Fibroblast of lung (primary cell): ENCODE measurements at regions not wholly inside any gene's neighbourhood (a gene's known extent, or its start where the extent isn't known, plus 50 kb on each side); places are given as distances from the start of the nearest gene placed in this dataset.

ENCODE experiments used
- DNase-seq, 2 donors: peaks; one replicate each; pipeline versions ENCODE4 v3.0.0 to v3.0.0-alpha.2; 2010; ENCODE audit warnings: low read depth in 2 of 2
- H2AFZ ChIP-seq: 2 replicates; pipeline ENCODE4 v1.5.1; 2012; ENCODE audit warnings: low read length, control low read depth, inconsistent platforms
- H3K27ac ChIP-seq: 2 replicates; pipeline ENCODE4 v1.5.1; 2011; ENCODE audit warnings: low read length, control low read depth; ENCODE audit not compliant: insufficient read depth
- H3K27me3 ChIP-seq: 2 replicates; pipeline ENCODE4 v1.5.1; 2011; ENCODE audit warnings: mild to moderate bottlenecking, low read length; ENCODE audit not compliant: control insufficient read depth, insufficient read depth
- H3K36me3 ChIP-seq: 2 replicates; pipeline ENCODE4 v1.5.1; 2011; ENCODE audit warnings: low read length; ENCODE audit not compliant: control insufficient read depth, insufficient read depth
- H3K4me1 ChIP-seq: 2 replicates; pipeline ENCODE4 v1.5.1; 2011; ENCODE audit warnings: low read length; ENCODE audit not compliant: control insufficient read depth, insufficient read depth; ENCODE audit errors: extremely low read depth
- H3K4me2 ChIP-seq: 2 replicates; pipeline ENCODE4 v1.5.1; 2011; ENCODE audit warnings: low read length, control low read depth; ENCODE audit not compliant: insufficient read depth; ENCODE audit errors: extremely low read depth
- H3K4me3 ChIP-seq, 4 experiments: fragments of 200-600 bp in 1 of 4; sonication (generic) in 1 of 4; replicated peaks in 1 of 4; 2 replicates each; pipeline ENCODE4 v1.5.1; 2011 to 2016; ENCODE audit warnings: low read length in 4 of 4, low read depth in 3 of 4, mild to moderate bottlenecking in 3 of 4, control low read depth in 2 of 4, inconsistent platforms in 1 of 4, mixed read lengths in 1 of 4; ENCODE audit not compliant: insufficient read depth in 1 of 4; ENCODE audit errors: control extremely low read depth in 1 of 4
- H3K79me2 ChIP-seq: 2 replicates; pipeline ENCODE4 v1.5.1; 2012; ENCODE audit warnings: mild to moderate bottlenecking, low read length, inconsistent platforms; ENCODE audit not compliant: control insufficient read depth, insufficient read depth
- H3K9ac ChIP-seq: 2 replicates; pipeline ENCODE4 v1.5.1; 2011; ENCODE audit warnings: mild to moderate bottlenecking, low read length, control low read depth; ENCODE audit not compliant: insufficient read depth
- H3K9me3 ChIP-seq: 2 replicates; pipeline ENCODE4 v1.5.1; 2012; ENCODE audit warnings: low read depth, low read length; ENCODE audit not compliant: control insufficient read depth, insufficient read depth
- H4K20me1 ChIP-seq: 2 replicates; pipeline ENCODE4 v1.5.1; 2011; ENCODE audit warnings: low read length; ENCODE audit not compliant: control insufficient read depth, insufficient read depth; ENCODE audit errors: extremely low read depth
- EZH2 ChIP-seq: IDR thresholded peaks from 2 replicates; pipeline ENCODE4 v1.5.1; 2012; ENCODE audit warnings: low read length, control low read depth, mild to moderate bottlenecking; ENCODE audit errors: missing control alignments
- TF ChIP-seq, protein P1 (sequence below), 2 donors: IDR thresholded peaks in 1 of 2; conservative IDR thresholded peaks in 1 of 2; 1 replicate in 1 of 2; 2 replicates in 1 of 2; pipeline ENCODE4 v1.5.1; 2011 to 2012; ENCODE audit warnings: low read length in 2 of 2, control low read depth in 1 of 2, inconsistent platforms in 1 of 2, low read depth in 1 of 2, mild to moderate bottlenecking in 1 of 2

GRCh38 chr18:24630346-24630880, 170.0 kb downstream of the HRH4 start:
- Histone ChIP-seq H3K27ac (no peak overlapping the region), H3K4me1 (peaks cover 5% of the 10 kb centered on the region), H3K4me3 (no peak overlapping the region), H3K9ac (no peak overlapping the region), H3K27me3 (no peaks in the 10 kb centered on the region), H4K20me1 (no peaks in the 10 kb centered on the region), H3K4me2 (no peak overlapping the region), H3K79me2 (no peaks in the 10 kb centered on the region), H2AFZ (no peak overlapping the region), H3K36me3 (no peaks in the 10 kb centered on the region), H3K9me3 (no peaks in the 10 kb centered on the region)
- no peak for DNase-seq
- TF ChIP-seq EZH2 = no peak
- TF ChIP-seq, protein P1, sequence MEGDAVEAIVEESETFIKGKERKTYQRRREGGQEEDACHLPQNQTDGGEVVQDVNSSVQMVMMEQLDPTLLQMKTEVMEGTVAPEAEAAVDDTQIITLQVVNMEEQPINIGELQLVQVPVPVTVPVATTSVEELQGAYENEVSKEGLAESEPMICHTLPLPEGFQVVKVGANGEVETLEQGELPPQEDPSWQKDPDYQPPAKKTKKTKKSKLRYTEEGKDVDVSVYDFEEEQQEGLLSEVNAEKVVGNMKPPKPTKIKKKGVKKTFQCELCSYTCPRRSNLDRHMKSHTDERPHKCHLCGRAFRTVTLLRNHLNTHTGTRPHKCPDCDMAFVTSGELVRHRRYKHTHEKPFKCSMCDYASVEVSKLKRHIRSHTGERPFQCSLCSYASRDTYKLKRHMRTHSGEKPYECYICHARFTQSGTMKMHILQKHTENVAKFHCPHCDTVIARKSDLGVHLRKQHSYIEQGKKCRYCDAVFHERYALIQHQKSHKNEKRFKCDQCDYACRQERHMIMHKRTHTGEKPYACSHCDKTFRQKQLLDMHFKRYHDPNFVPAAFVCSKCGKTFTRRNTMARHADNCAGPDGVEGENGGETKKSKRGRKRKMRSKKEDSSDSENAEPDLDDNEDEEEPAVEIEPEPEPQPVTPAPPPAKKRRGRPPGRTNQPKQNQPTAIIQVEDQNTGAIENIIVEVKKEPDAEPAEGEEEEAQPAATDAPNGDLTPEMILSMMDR (conservative IDR thresholded peaks at IDR 0.05 in 1 of 2, IDR thresholded peaks at IDR 0.05 in 1 of 2; ENCODE audit: low read depth in 1 of 2, low read length in 2 of 2) = no peak

GRCh38 chr18:24631243-24632025, 171.0 kb downstream of the HRH4 start:
- no peaks in the 10 kb centered on the region for H4K20me1 ChIP-seq
- H3K4me1 ChIP-seq = peaks cover 5% of the 10 kb centered on the region
- H3K4me3 ChIP-seq = peak overlapping the region in 1 of 4 experiments; percentile 9
- peak overlapping the region; percentile 58 for H2AFZ ChIP-seq
- no peak overlapping the region for H3K27ac ChIP-seq
- no peak overlapping the region for H3K9ac ChIP-seq
- TF ChIP-seq, protein P1 (conservative IDR thresholded peaks at IDR 0.05 in 1 of 2, IDR thresholded peaks at IDR 0.05 in 1 of 2; ENCODE audit: low read depth in 1 of 2, low read length in 2 of 2) = peak in 1 of 2 donors; percentile 1
- TF ChIP-seq EZH2 = no peak
- no peaks in the 10 kb centered on the region for H3K27me3 ChIP-seq
- no peaks in the 10 kb centered on the region for H3K36me3 ChIP-seq
- no peaks in the 10 kb centered on the region for H3K79me2 ChIP-seq
- peak in 1 of 2 donors; percentile 6 for DNase-seq
- H3K9me3 ChIP-seq = no peaks in the 10 kb centered on the region
- H3K4me2 ChIP-seq = peak overlapping the region; percentile 62

DNA sequence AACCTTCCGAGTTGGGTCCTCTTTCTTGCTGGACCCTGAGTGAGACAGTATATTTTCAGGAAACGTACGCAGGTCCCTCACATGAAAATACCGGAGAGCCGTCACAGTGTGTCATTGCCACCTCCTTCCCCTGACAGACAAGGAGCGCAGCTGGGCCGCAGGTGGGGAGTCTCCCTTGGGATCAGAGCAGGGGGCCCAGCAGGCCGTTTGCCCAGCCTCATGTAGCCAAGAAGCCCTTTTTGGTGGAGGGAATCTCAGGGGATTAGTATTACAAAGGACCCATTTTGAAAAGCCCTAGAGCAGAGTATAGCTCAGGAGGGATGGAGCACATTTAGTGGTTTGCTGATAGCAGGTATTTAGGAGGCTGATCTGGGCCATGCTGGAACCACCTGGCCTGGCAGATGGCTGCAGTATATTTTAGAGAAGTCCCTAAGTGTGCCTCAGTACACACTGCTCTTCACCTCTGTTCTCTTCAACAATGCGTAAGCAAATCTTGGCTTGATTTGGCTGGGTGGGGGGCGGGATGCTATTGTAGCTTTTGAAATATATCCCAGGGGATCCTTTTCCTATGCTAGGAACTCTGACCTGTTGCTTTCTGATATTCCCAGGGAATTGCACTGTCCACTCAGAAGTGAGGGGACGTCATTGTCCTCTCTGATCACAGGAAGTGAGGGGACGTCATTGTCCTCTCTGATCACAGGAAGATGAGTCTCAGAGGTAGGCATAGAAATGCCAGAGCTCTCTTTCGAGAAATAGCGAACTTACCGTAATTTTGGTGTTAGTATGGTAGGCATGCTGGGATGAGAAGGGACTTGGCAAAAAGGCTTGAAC, 171.9 kb downstream of the HRH4 start:
- no peak for TF ChIP-seq EZH2
- TF ChIP-seq, protein P1 (conservative IDR thresholded peaks at IDR 0.05 in 1 of 2, IDR thresholded peaks at IDR 0.05 in 1 of 2; ENCODE audit: low read depth in 1 of 2, low read length in 2 of 2) = no peak
- no peak for DNase-seq

More for the DNA sequence above, 171.9 kb downstream of the HRH4 start:
- H3K4me3 ChIP-seq = no peak overlapping the region
- no peak overlapping the region for H2AFZ ChIP-seq
- H3K4me2 ChIP-seq = no peak overlapping the region
- no peaks in the 10 kb centered on the region for H3K36me3 ChIP-seq
- H3K27me3 ChIP-seq = no peaks in the 10 kb centered on the region
- H3K27ac ChIP-seq = no peak overlapping the region
- no peaks in the 10 kb centered on the region for H4K20me1 ChIP-seq
- H3K9me3 ChIP-seq = no peaks in the 10 kb centered on the region
- no peak overlapping the region for H3K9ac ChIP-seq
- H3K79me2 ChIP-seq = no peaks in the 10 kb centered on the region
- peaks cover 5% of the 10 kb centered on the region for H3K4me1 ChIP-seq
